ENCODE measurements at regions not wholly inside any gene's neighbourhood (a gene's known extent, or its start where the extent isn't known, plus 50 kb on each side); places are given as distances from the start of the nearest gene placed in this dataset.

GRCh38 chr9:38298904-38299303 lies 93.6 kb upstream of the ALDH1B1 start:
- H3K36me3 Mint-ChIP-seq, result no peaks in the 10 kb centered on the region
- Histone ChIP-seq H3K4me3 (replicated peaks in 1 of 3; ENCODE audit: low read depth in 2 of 3, low read length in 3 of 3) (no peak overlapping the region), H3K4me2 (replicated peaks; ENCODE audit: extremely low read depth, low read length, poor library complexity, severe bottlenecking) (no peak overlapping the region), H3K36me3 (replicated peaks in 1 of 2; ENCODE audit: control insufficient read depth in 1 of 2, insufficient read depth in 2 of 2, low read length in 2 of 2) (no peaks in the 10 kb centered on the region), H3K27me3 (ENCODE audit: control insufficient read depth in 2 of 2, insufficient read depth in 2 of 2, low read length in 2 of 2) (no peaks in the 10 kb centered on the region), H3K27ac (ENCODE audit: low read depth in 1 of 2, low read length in 2 of 2) (no peak overlapping the region), H2AFZ (ENCODE audit: insufficient read depth, low read depth, low read length, poor library complexity, severe bottlenecking) (no peak overlapping the region), H3K79me2 (ENCODE audit: insufficient read depth, low read length) (no peaks in the 10 kb centered on the region), H3K9me3 (replicated peaks in 1 of 2; ENCODE audit: control insufficient read depth in 1 of 2, insufficient read depth in 1 of 2, low read length in 2 of 2) (no peaks in the 10 kb centered on the region), H4K20me1 (ENCODE audit: insufficient read depth, low read length) (no peaks in the 10 kb centered on the region), H3K9ac (ENCODE audit: insufficient read depth, low read length, poor library complexity, severe bottlenecking) (no peak overlapping the region), H3K4me1 (ENCODE audit: control insufficient read depth in 1 of 2, insufficient read depth in 2 of 2, low read length in 2 of 2) (no peaks in the 10 kb centered on the region)
- no peak for TF ChIP-seq CTCF (IDR thresholded peaks at IDR 0.05)
- H3K27me3 Mint-ChIP-seq (ENCODE audit: low read depth in 3 of 3), result peaks cover 2 to 6% (median 5%) of the 10 kb centered on the region in 3 donors
- 100% methylated on average over 1 of the region's 3 CpGs for WGBS (ENCODE audit: insufficient coverage)
- H3K9me3 Mint-ChIP-seq, result peaks cover 0 to 3% (median 0%) of the 10 kb centered on the region in 7 donors
- H3K4me3 Mint-ChIP-seq, result no peak overlapping the region
- no peak for DNase-seq
- no peaks in the 10 kb centered on the region for H3K4me1 Mint-ChIP-seq
- H3K27ac Mint-ChIP-seq, result no peak overlapping the region
- intact Hi-C loops (cut with micrococcal nuclease), result no loop called here

- TF ChIP-seq CTCF (IDR thresholded peaks at IDR 0.05), result no peak
- Histone ChIP-seq H3K36me3 (replicated peaks in 1 of 2; ENCODE audit: control insufficient read depth in 1 of 2, insufficient read depth in 2 of 2, low read length in 2 of 2) (no peaks in the 10 kb centered on the region), H3K9ac (ENCODE audit: insufficient read depth, low read length, poor library complexity, severe bottlenecking) (no peak overlapping the region), H3K4me3 (replicated peaks in 1 of 3; ENCODE audit: low read depth in 2 of 3, low read length in 3 of 3) (no peak overlapping the region), H2AFZ (ENCODE audit: insufficient read depth, low read depth, low read length, poor library complexity, severe bottlenecking) (no peak overlapping the region), H3K79me2 (ENCODE audit: insufficient read depth, low read length) (no peaks in the 10 kb centered on the region), H3K9me3 (replicated peaks in 1 of 2; ENCODE audit: control insufficient read depth in 1 of 2, insufficient read depth in 1 of 2, low read length in 2 of 2) (no peaks in the 10 kb centered on the region), H3K27ac (ENCODE audit: low read depth in 1 of 2, low read length in 2 of 2) (no peak overlapping the region), H3K4me1 (ENCODE audit: control insufficient read depth in 1 of 2, insufficient read depth in 2 of 2, low read length in 2 of 2) (no peaks in the 10 kb centered on the region), H3K27me3 (ENCODE audit: control insufficient read depth in 2 of 2, insufficient read depth in 2 of 2, low read length in 2 of 2) (no peaks in the 10 kb centered on the region), H3K4me2 (replicated peaks; ENCODE audit: extremely low read depth, low read length, poor library complexity, severe bottlenecking) (no peak overlapping the region), H4K20me1 (ENCODE audit: insufficient read depth, low read length) (no peaks in the 10 kb centered on the region)
- H3K9me3 Mint-ChIP-seq, result peaks cover 0 to 3% (median 0%) of the 10 kb centered on the region in 7 donors
- H3K27me3 Mint-ChIP-seq (ENCODE audit: low read depth in 3 of 3), result peaks cover 2 to 6% (median 5%) of the 10 kb centered on the region in 3 donors
- 92% methylated on average over 2 of the region's 6 CpGs for WGBS (ENCODE audit: insufficient coverage)
- H3K4me3 Mint-ChIP-seq, result no peak overlapping the region
- no peaks in the 10 kb centered on the region for H3K36me3 Mint-ChIP-seq
- no peak overlapping the region for H3K27ac Mint-ChIP-seq
- H3K4me1 Mint-ChIP-seq, result no peaks in the 10 kb centered on the region
- intact Hi-C loops (cut with micrococcal nuclease), result no loop called here
- no peak for DNase-seq
Measured at GRCh38 chr9:38298503-38298902, 94.0 kb upstream of the ALDH1B1 start.

All from CD14-positive monocyte (primary cell).